NCI-H2081 treated with DMSO at 0.1 percent for 48 hours (cell line): ENCODE measurements at regions not wholly inside any gene's neighbourhood (a gene's known extent, or its start where the extent isn't known, plus 50 kb on each side); places are given as distances from the start of the nearest gene placed in this dataset.

Experiments
- DNase-seq: peaks from one replicate; lab custom pipeline; 2025; lab: John Stamatoyannopoulos, UW

- DNase-seq, result no peak
These were observed 565.2 kb upstream of the MARCKS start for GRCh38 chr6:113291751-113292445.

- no peak for DNase-seq
These were observed 564.3 kb upstream of the MARCKS start for GRCh38 chr6:113292646-113293422.

DNA sequence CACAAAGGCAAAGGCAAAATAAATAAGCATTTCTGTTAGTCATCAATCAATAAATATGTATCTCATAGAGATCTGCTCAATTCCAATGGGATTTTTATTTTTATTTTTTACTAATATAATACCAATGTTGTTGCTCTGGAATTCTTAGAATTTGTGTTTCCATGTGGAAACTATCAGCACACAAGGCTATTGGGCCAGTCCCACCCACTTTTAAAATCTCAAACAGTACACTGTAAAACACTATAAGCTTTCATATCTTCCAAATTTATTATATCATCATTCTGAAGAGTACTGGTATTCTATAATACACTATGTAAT is 563.8 kb upstream of the MARCKS start:
- DNase-seq, result no peak

GRCh38 chr6:113299531-113299930 is 557.6 kb upstream of the MARCKS start:
- no peak for DNase-seq

GRCh38 chr6:113301651-113302050 is 555.5 kb upstream of the MARCKS start:
- DNase-seq, result no peak

- DNase-seq, result no peak
These were observed 553.0 kb upstream of the MARCKS start for GRCh38 chr6:113304116-113304515.

- no peak for DNase-seq
These were observed 550.5 kb upstream of the MARCKS start for GRCh38 chr6:113306552-113307145.

DNA sequence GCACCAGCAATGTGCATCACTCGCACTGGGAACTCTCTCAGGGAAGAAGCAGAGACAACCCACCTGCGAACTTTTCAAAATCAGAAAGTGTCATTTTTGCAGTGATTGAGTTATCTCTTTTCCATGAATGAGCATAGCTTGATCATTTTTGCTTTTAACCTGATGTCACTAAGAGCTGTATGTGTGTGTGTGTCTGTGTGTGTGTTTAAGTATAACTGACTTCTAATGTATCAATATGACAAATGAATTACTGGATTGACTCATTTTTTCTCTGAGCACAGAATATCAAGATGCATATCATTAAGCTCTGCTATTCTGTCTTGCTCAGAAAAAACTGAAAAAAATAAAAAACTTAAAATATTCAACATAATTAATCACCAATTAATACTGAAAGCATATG is 548.9 kb upstream of the MARCKS start:
- DNase-seq, result no peak

- no peak for DNase-seq
These were observed 543.3 kb upstream of the MARCKS start for GRCh38 chr6:113313841-113314240.

DNA sequence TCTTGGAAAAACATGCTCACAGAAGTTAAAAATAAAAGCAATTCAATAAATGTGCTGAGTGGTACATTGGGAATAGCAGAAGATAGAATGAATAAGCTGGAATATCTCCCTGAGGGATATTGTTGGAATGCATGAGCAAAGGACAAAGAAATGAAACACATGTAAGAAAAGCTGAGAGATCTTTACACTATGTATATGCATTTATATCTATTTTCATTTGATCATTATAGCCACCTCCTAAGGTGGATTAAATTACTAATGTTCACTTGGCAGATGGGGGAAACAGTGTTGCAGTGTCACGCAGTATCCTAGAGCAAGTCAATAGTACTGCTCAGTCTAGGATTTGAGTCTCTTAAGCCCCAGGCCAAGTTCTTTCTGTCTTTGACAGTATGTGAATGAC is 542.0 kb upstream of the MARCKS start:
- no peak for DNase-seq

GRCh38 chr6:113315879-113316278 is 541.3 kb upstream of the MARCKS start:
- no peak for DNase-seq

DNA sequence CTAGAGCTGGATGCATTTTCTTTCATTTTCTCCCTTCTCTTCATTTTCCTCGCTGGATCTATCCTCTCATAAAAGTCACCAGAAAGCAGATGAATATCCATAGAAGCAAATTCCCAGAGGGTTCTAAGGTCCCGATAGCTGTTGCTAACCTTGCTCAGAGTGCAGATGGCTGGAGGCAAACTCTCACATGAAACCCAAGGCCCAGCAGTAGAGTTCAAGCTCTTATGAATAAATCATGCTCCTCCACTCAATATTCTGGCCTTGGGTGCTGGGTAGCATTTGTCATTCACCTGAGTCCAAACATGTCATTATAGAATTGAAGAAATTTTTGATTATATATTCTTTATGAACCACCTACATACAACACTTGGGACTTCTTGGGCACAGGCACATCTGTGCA is 539.7 kb upstream of the MARCKS start:
- no peak for DNase-seq

DNA sequence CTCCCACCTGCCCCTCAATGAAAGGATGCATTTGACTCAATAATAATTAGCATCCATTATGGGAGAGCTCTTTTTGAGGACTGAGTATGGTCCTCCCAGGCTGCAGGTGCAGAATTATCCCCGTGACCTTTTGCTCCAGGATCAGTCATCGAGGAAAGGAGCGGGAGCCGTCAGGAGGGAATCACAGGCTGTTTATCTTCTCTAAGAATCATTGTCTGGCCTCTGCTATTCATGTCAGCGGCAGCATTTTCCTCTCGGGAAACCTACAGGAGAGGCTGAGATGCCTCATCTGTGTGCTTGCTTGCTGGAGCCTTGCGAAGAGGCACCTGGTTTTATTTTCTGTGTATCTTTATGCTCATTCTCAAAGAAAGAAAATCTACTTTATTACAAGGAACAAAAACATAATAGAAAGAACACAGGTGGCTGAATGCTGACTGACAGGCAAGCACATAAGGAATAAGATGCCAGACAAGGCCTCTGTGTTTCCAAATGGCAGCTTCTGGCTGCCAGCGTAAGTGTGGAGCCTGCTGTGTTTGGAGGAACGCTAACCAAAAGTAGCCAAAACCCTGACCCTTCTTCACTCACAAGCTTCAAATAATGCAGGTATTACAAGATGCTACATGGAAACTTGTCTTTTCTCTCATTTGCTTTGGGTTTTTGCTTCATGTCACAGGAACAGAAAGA is 539.1 kb upstream of the MARCKS start:
- no peak for DNase-seq

- no peak for DNase-seq
These were observed 538.6 kb upstream of the MARCKS start for GRCh38 chr6:113318575-113318917.

DNA sequence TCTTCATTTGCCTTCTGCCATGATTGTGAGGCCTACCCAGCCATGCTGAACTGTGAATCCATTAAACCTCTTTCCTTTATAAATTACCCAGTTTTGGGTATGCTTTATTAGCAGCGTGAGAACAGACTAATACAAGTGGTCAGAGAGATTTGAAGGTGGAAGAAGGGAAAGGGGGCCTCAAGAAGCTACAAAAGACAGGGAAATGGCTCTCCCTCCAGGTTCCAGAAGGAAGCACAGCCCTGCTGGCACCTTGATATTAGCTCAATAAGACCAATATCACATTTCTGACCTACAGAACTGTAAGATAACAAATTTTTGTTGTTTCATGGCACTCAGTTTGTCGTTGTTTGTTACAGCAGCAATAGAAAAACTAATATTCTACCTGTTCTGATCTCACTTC is 536.5 kb upstream of the MARCKS start:
- no peak for DNase-seq

DNA sequence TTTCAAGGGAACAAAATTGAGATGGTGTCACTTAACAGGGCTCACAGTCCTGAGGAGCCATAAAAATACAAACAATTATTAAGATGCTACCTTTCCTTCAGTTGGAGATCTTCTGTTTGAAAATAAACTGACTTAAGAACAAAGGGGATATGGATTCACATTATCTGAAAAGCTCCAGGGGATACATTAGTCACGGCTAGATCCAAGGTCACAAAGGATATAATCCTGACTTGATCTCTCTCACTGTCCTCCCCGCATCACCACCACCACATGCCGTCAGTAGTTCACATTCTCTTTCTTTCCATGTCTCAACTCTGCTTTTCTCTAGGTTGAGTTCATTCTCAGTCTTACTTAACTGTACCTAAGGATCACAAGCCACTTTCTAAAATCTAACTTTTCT is 530.4 kb upstream of the MARCKS start:
- DNase-seq, result no peak

DNA sequence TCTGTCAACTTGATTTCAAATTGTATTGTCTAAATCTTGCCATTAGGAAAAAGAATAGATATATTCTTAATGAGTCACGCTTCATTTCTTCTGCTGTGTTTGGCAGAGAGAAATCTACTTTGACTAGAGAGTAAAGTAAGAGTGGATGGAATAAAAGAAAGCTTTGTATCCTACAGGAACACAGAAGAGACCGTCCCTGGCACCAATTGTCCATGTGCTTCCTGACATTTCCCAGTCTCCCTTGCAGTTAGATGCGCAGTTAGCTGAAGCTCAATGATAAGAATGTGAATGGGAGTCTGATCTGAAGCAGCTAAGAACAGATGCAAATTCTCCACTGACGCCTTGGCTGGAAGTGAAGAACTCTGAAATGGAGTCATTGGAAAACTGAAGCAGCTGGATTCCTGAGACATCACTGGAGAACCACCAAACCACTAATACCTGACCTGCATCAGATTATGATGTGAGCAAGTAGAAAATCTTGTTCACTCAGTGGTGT is 528.2 kb upstream of the MARCKS start:
- no peak for DNase-seq

GRCh38 chr6:113329942-113330635 is 527.1 kb upstream of the MARCKS start:
- DNase-seq, result no peak

DNA sequence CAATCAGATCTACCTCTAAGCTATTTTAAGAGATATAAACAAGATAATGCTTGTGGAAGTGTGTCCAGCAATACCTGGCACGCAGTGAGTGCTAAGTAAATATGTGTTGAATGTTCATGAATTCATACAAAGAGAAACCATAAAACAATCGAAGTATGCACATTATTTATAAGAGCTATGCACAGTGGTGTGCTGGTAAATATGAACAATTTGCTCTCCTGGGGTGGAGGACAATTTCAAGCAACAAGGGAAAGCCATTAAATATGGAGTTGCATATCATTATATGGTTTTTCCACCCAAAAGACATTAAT is 526.6 kb upstream of the MARCKS start:
- peak; percentile 54 for DNase-seq

GRCh38 chr6:113331021-113331420 is 526.1 kb upstream of the MARCKS start:
- DNase-seq, result no peak

DNA sequence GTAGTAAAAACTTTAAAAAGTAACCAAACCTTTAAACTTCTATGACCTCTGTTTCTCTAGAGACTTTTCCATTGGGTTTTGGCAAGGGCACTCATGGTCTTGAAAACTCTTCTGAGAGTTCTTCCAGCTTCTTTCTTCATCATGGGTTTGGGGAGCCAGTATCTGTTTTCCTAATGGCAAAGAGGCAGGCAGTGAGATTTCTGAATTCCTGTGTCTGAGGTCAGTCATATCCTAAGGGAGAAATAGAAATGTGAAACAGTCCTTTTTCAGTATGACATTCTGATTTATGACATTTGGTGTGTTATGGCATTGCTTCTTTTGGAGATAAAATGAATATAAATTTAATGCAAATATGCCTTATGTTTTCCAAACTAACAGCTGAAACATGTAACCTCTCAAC is 518.5 kb upstream of the MARCKS start:
- DNase-seq, result no peak

DNA sequence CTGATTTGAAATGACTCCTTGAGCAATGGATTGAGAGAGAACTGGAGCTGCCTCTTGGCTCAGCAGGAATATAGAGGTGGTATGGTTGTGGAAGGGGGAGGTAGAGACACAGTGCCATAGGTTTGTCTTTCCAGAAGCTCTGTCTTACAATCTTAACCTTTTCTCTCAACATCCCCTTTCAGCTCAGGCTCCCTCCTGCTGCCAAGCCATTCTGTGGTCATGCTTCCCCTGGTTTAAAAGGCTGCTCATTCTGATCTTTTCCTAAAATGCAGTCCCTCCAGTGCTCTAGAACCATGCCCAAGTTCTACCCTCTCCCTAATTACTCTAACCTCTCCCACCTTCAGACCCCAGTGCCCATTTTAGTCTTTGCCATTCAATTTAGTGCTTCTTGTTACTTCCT is 517.9 kb upstream of the MARCKS start:
- DNase-seq, result no peak
